IMR-90 (cell line): ENCODE measurements at regions not wholly inside any gene's neighbourhood (a gene's known extent, or its start where the extent isn't known, plus 50 kb on each side); places are given as distances from the start of the nearest gene placed in this dataset.

ENCODE experiments used
- ATAC-seq: fragments of 200-7000 bp; cut with Tn5 transposase; 2 replicates; pipeline ENCODE4 v1.9.1; 2020; ENCODE audit warnings: low read depth, mild to moderate bottlenecking, moderate library complexity
- BruUV-seq: library from RNA; stranded (reverse); fragments of 400-500 nt; replicated peaks from 2 replicates; lab custom pipeline; 2021; lab: Mats Ljungman, UMichigan
- CTCF ChIA-PET: fragments of 300-600 bp; formaldehyde crosslinking; extraction: SDS; loops from one replicate; lab custom pipeline; 2021; ENCODE audit warnings: antibody characterized with exemption; lab: Yijun Ruan, JAX
- POLR2A ChIA-PET: fragments of 300-600 bp; sonication (Branson Sonifier 250); formaldehyde crosslinking; loops from one replicate; lab custom pipeline; 2022; ENCODE audit warnings: antibody characterized with exemption; ENCODE audit not compliant: unreplicated experiment; lab: Charles Lee
- DNase-seq: peaks from one replicate; pipeline ENCODE4 v3.0.0; 2013
- H2AFZ ChIP-seq: replicated peaks from 2 replicates; pipeline ENCODE3; 2013; ENCODE audit warnings: low read length, mild to moderate bottlenecking; ENCODE audit not compliant: poor library complexity
- H2AK5ac ChIP-seq: 2 replicates; pipeline ENCODE4 v1.6.1; 2013; ENCODE audit warnings: low read depth, low read length, inconsistent platforms
- H2AK9ac ChIP-seq: replicated peaks from 2 replicates; pipeline ENCODE3; 2013; ENCODE audit warnings: mild to moderate bottlenecking, low read depth, low read length, moderate library complexity; ENCODE audit not compliant: poor library complexity
- H2BK120ac ChIP-seq: 2 replicates; pipeline ENCODE4 v1.6.1; 2013; ENCODE audit warnings: low read depth, low read length, inconsistent platforms
- H2BK15ac ChIP-seq: 3 replicates; pipeline ENCODE4 v1.6.1; 2013; ENCODE audit warnings: low read depth, low read length, inconsistent platforms
- H2BK20ac ChIP-seq: 2 replicates; pipeline ENCODE4 v1.6.1; 2013; ENCODE audit warnings: low read depth, mild to moderate bottlenecking, inconsistent platforms, low read length, moderate library complexity
- H2BK5ac ChIP-seq: 2 replicates; pipeline ENCODE4 v1.6.1; 2013; ENCODE audit warnings: mild to moderate bottlenecking, low read depth, low read length, inconsistent platforms; ENCODE audit not compliant: poor library complexity, severe bottlenecking
- H3K14ac ChIP-seq: replicated peaks from 2 replicates; pipeline ENCODE4 v1.6.1; 2013; ENCODE audit warnings: low read depth, low read length, inconsistent platforms
- H3K18ac ChIP-seq: 2 replicates; pipeline ENCODE4 v1.6.1; 2013; ENCODE audit warnings: low read depth, low read length, control low read depth
- H3K23ac ChIP-seq: 2 replicates; pipeline ENCODE4 v1.6.1; 2013; ENCODE audit warnings: low read depth, low read length, inconsistent platforms
- H3K27ac ChIP-seq: 2 replicates; pipeline ENCODE4 v1.5.1; 2013; ENCODE audit warnings: mild to moderate bottlenecking, control low read depth, low read length; ENCODE audit not compliant: insufficient read depth
- H3K27me3 ChIP-seq: 2 replicates; pipeline ENCODE4 v1.6.1; 2013; ENCODE audit warnings: low read length; ENCODE audit not compliant: control insufficient read depth, insufficient read depth
- H3K36me3 ChIP-seq: 2 replicates; pipeline ENCODE4 v1.6.1; 2013; ENCODE audit warnings: low read length, mixed read lengths; ENCODE audit not compliant: control insufficient read depth, insufficient read depth
- H3K4ac ChIP-seq: 2 replicates; pipeline ENCODE4 v1.6.1; 2013; ENCODE audit warnings: low read depth, low read length, inconsistent platforms
- H3K4me1 ChIP-seq: 2 replicates; pipeline ENCODE4 v1.6.1; 2013; ENCODE audit warnings: low read length, mixed read lengths; ENCODE audit not compliant: control insufficient read depth, insufficient read depth
- H3K4me2 ChIP-seq: 2 replicates; pipeline ENCODE4 v1.6.1; 2013; ENCODE audit warnings: low read depth, mild to moderate bottlenecking, control low read depth, low read length, moderate library complexity
- H3K4me3 ChIP-seq: 2 replicates; pipeline ENCODE4 v1.5.1; 2013; ENCODE audit warnings: low read depth, mild to moderate bottlenecking, control low read depth, low read length, moderate library complexity; ENCODE audit not compliant: insufficient read depth
- H3K56ac ChIP-seq: 2 replicates; pipeline ENCODE4 v1.6.1; 2013; ENCODE audit warnings: low read length, inconsistent platforms; ENCODE audit not compliant: insufficient read depth; ENCODE audit errors: extremely low read depth
- H3K79me1 ChIP-seq, 2 experiments: 2 replicates each; pipeline ENCODE4 v1.6.1; 2013; ENCODE audit warnings: low read length in 2 of 2, inconsistent platforms in 1 of 2, low read depth in 1 of 2
- H3K9ac ChIP-seq: 2 replicates; pipeline ENCODE4 v1.6.1; 2013; ENCODE audit warnings: low read depth, low read length, control low read depth
- H3K9me1 ChIP-seq: 2 replicates; pipeline ENCODE4 v1.6.1; 2013; ENCODE audit warnings: low read length, inconsistent platforms; ENCODE audit not compliant: insufficient read depth
- H3K9me3 ChIP-seq: 2 replicates; pipeline ENCODE4 v1.6.1; 2013; ENCODE audit warnings: low read length; ENCODE audit not compliant: control insufficient read depth, insufficient read depth
- H4K20me1 ChIP-seq: 2 replicates; pipeline ENCODE4 v1.6.1; 2013; ENCODE audit warnings: low read length, inconsistent platforms; ENCODE audit not compliant: insufficient read depth
- H4K5ac ChIP-seq: 2 replicates; pipeline ENCODE4 v1.6.1; 2013; ENCODE audit warnings: mild to moderate bottlenecking, low read depth, low read length, control low read depth
- H4K8ac ChIP-seq, 2 experiments: 2 replicates each; pipeline ENCODE4 v1.6.1; 2013; ENCODE audit warnings: low read depth in 2 of 2, low read length in 2 of 2, control low read depth in 1 of 2, inconsistent platforms in 1 of 2
- H4K91ac ChIP-seq: 2 replicates; pipeline ENCODE4 v1.6.1; 2013; ENCODE audit warnings: low read depth, low read length, inconsistent platforms; ENCODE audit not compliant: insufficient read depth
- CEBPB ChIP-seq: IDR thresholded peaks from 2 replicates; pipeline ENCODE4 v1.6.1; 2012; ENCODE audit warnings: low read depth, low read length, improper control_type of control experiment
- CHD1 ChIP-seq: IDR thresholded peaks from 2 replicates; pipeline ENCODE4 v1.6.1; 2012; ENCODE audit warnings: low read depth, low read length, improper control_type of control experiment
- ELK1 ChIP-seq: fragments of 150-350 bp; IDR thresholded peaks from 2 replicates; pipeline ENCODE4 v1.6.1; 2016; ENCODE audit warnings: low read depth, mild to moderate bottlenecking, low read length, moderate library complexity, borderline replicate concordance
- MAFK ChIP-seq: IDR thresholded peaks from 2 replicates; pipeline ENCODE4 v1.6.1; 2012; ENCODE audit warnings: low read depth, low read length, improper control_type of control experiment
- MAZ ChIP-seq: IDR thresholded peaks from 2 replicates; pipeline ENCODE4 v1.6.1; 2012; ENCODE audit warnings: low read depth, mild to moderate bottlenecking, low read length, improper control_type of control experiment, moderate library complexity, borderline replicate concordance
- MXI1 ChIP-seq: IDR thresholded peaks from 2 replicates; pipeline ENCODE4 v1.6.1; 2012; ENCODE audit warnings: low read depth, mild to moderate bottlenecking, low read length, moderate library complexity, borderline replicate concordance
- NFE2L2 ChIP-seq: fragments of 150-350 bp; IDR thresholded peaks from 2 replicates; pipeline ENCODE4 v1.6.1; 2016; ENCODE audit warnings: low read depth, mild to moderate bottlenecking, low read length
- POLR2A ChIP-seq: IDR thresholded peaks from 2 replicates; pipeline ENCODE4 v1.6.1; 2012; ENCODE audit warnings: mild to moderate bottlenecking, low read depth, low read length
- RCOR1 ChIP-seq: IDR thresholded peaks from 2 replicates; pipeline ENCODE4 v1.6.1; 2012; ENCODE audit warnings: mild to moderate bottlenecking, low read length, improper control_type of control experiment; ENCODE audit not compliant: insufficient replicate concordance
- RFX5 ChIP-seq: IDR thresholded peaks from 2 replicates; pipeline ENCODE4 v1.8.0; 2012; ENCODE audit warnings: low read depth, mild to moderate bottlenecking, low read length, moderate library complexity
- SMC3 ChIP-seq: fragments of 150-350 bp; IDR thresholded peaks from 2 replicates; pipeline ENCODE4 v1.6.1; 2016; ENCODE audit warnings: low read depth, mild to moderate bottlenecking, antibody characterized with exemption, low read length, moderate library complexity
- WGBS, 2 experiments: methylation state at CpG; one replicate each; pipeline versions ENCODE4 v1.1.5 to v1.1.7; 2013; ENCODE audit warnings: missing lambda C conversion rate in 2 of 2; ENCODE audit not compliant: insufficient read length in 1 of 2; ENCODE audit errors: extremely low coverage in 2 of 2; 5-methylcytosine and 5-hydroxymethylcytosine counted together
- dilution Hi-C: fragments of 300-500 bp; cut with HindIII; formaldehyde crosslinking; loops from one replicate; pipeline ENCODE4 v1.14.3; 2018; ENCODE audit warnings: low sequenced_read_pairs; ENCODE audit not compliant: unreplicated experiment
- in situ Hi-C: fragments of 300-500 bp; cut with MboI; formaldehyde crosslinking; loops from 3 replicates; pipeline ENCODE4 v1.14.3; 2019; ENCODE audit warnings: low sequenced_read_pairs, inconsistent platforms, mixed read lengths
- intact Hi-C: fragments of 100-400 bp; cut with micrococcal nuclease; formaldehyde crosslinking; loops from 2 replicates; pipeline ENCODE4 v1.10.0; 2022
- TF ChIP-seq, protein P1 (sequence below): conservative IDR thresholded peaks from 2 replicates; pipeline ENCODE4 v1.5.1; 2012; ENCODE audit warnings: mild to moderate bottlenecking, low read depth, low read length, improper control_type of control experiment
- TF ChIP-seq, protein P2 (sequence below): fragments of 150-350 bp; IDR thresholded peaks from 2 replicates; pipeline ENCODE4 v1.6.1; 2017; ENCODE audit warnings: mild to moderate bottlenecking, antibody characterized with exemption, low read length, low read depth

- Histone ChIP-seq H3K9me1 (peaks cover 6% of the 10 kb centered on the region; the same call in 1 of the 2 replicates), H2BK5ac (no peak overlapping the region), H3K79me1 (no peaks in the 10 kb centered on the region), H4K5ac (no peak overlapping the region), H2BK120ac (no peak overlapping the region), H4K8ac (no peak overlapping the region), H3K36me3 (no peaks in the 10 kb centered on the region), H2AFZ (peak overlapping the region; percentile 51), H3K23ac (no peak overlapping the region), H3K9ac (no peak overlapping the region), H3K4me2 (no peak overlapping the region), H3K27me3 (peaks cover 11% of the 10 kb centered on the region), H4K20me1 (no peaks in the 10 kb centered on the region), H3K18ac (no peak overlapping the region), H2BK20ac (no peak overlapping the region), H3K14ac (no peak overlapping the region), H3K27ac (no peak overlapping the region), H2AK5ac (no peak overlapping the region), H3K4me1 (no peaks in the 10 kb centered on the region), H2AK9ac (no peak overlapping the region), H3K4me3 (no peak overlapping the region), H3K4ac (no peak overlapping the region), H3K56ac (no peak overlapping the region), H3K9me3 (peaks cover 5% of the 10 kb centered on the region), H2BK15ac (no peak overlapping the region), H4K91ac (no peak overlapping the region)
- intact Hi-C loops, result no loop called here
- dilution Hi-C loops, result no loop called here
- POLR2A ChIA-PET, result no interaction called here
- in situ Hi-C loops, result no loop called here
- no CpG with 5 or more reads among the region's 8 CpGs for WGBS, 2 experiments
- BruUV-seq, result no TSS peak
- ATAC-seq, result no peak
- CTCF ChIA-PET, result no interaction called here
- TF ChIP-seq SMC3 (no peak), MAFK (no peak), MXI1 (no peak), MAZ (no peak), CHD1 (no peak), NFE2L2 (no peak), CEBPB (no peak), RFX5 (no peak), RCOR1 (no peak), POLR2A (no peak), ELK1 (no peak)
- TF ChIP-seq, protein P1, sequence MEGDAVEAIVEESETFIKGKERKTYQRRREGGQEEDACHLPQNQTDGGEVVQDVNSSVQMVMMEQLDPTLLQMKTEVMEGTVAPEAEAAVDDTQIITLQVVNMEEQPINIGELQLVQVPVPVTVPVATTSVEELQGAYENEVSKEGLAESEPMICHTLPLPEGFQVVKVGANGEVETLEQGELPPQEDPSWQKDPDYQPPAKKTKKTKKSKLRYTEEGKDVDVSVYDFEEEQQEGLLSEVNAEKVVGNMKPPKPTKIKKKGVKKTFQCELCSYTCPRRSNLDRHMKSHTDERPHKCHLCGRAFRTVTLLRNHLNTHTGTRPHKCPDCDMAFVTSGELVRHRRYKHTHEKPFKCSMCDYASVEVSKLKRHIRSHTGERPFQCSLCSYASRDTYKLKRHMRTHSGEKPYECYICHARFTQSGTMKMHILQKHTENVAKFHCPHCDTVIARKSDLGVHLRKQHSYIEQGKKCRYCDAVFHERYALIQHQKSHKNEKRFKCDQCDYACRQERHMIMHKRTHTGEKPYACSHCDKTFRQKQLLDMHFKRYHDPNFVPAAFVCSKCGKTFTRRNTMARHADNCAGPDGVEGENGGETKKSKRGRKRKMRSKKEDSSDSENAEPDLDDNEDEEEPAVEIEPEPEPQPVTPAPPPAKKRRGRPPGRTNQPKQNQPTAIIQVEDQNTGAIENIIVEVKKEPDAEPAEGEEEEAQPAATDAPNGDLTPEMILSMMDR, result no peak
- TF ChIP-seq, protein P2, sequence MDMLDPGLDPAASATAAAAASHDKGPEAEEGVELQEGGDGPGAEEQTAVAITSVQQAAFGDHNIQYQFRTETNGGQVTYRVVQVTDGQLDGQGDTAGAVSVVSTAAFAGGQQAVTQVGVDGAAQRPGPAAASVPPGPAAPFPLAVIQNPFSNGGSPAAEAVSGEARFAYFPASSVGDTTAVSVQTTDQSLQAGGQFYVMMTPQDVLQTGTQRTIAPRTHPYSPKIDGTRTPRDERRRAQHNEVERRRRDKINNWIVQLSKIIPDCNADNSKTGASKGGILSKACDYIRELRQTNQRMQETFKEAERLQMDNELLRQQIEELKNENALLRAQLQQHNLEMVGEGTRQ, result no peak
- no peak for DNase-seq
Observed at GRCh38 chr16:86710602-86710950, 132.2 kb downstream of the FOXL1 start.
